ENCODE measurements at regions not wholly inside any gene's neighbourhood (a gene's known extent, or its start where the extent isn't known, plus 50 kb on each side); places are given as distances from the start of the nearest gene placed in this dataset.

GRCh38 chr17:70259400-70259799 is 90.1 kb downstream of the KCNJ2 start:
- TF ChIP-seq CTCF (conservative IDR thresholded peaks at IDR 0.05; ENCODE audit: low read depth in 2 of 2): no peak
- TF ChIP-seq POLR2AphosphoS5 (IDR thresholded peaks at IDR 0.05; ENCODE audit: low read depth): no peak
- no peak for TF ChIP-seq EZH2 (IDR thresholded peaks at IDR 0.05; ENCODE audit: low read depth, unreplicated experiment)

Measured in GM23338 (cell line).